ENCODE measurements at regions not wholly inside any gene's neighbourhood (a gene's known extent, or its start where the extent isn't known, plus 50 kb on each side); places are given as distances from the start of the nearest gene placed in this dataset.

GRCh38 chr2:147548451-147548850 is 296.4 kb upstream of the ACVR2A start:
- DNase-seq = no peak

- DNase-seq = no peak
Observed at GRCh38 chr2:147547440-147547839, 297.4 kb upstream of the ACVR2A start.

GRCh38 chr2:147546109-147546508 is 298.7 kb upstream of the ACVR2A start:
- no peak for DNase-seq

- DNase-seq = no peak
Observed at GRCh38 chr2:147543056-147543455, 301.8 kb upstream of the ACVR2A start.

GRCh38 chr2:147542351-147542750 is 302.5 kb upstream of the ACVR2A start:
- no peak for DNase-seq

- DNase-seq = no peak
Observed at GRCh38 chr2:147541314-147541713, 303.5 kb upstream of the ACVR2A start.

- no peak for DNase-seq
Observed at GRCh38 chr2:147538821-147539220, 306.0 kb upstream of the ACVR2A start.

- no peak for DNase-seq
Observed at GRCh38 chr2:147538088-147538487, 306.7 kb upstream of the ACVR2A start.

GRCh38 chr2:147531269-147531668 is 313.6 kb upstream of the ACVR2A start:
- no peak for DNase-seq

- no peak for DNase-seq
Observed at GRCh38 chr2:147530033-147530432, 314.8 kb upstream of the ACVR2A start.

- peak; percentile 7 for DNase-seq
Observed at GRCh38 chr2:147525819-147526489, 318.9 kb upstream of the ACVR2A start.

GRCh38 chr2:147524912-147525311 is 319.9 kb upstream of the ACVR2A start:
- DNase-seq = no peak

GRCh38 chr2:147523415-147523814 is 321.4 kb upstream of the ACVR2A start:
- DNase-seq = no peak

GRCh38 chr2:147521936-147522335 is 322.9 kb upstream of the ACVR2A start:
- DNase-seq = no peak

- DNase-seq = no peak
Observed at GRCh38 chr2:147520817-147521216, 324.0 kb upstream of the ACVR2A start.

GRCh38 chr2:147519178-147519577 is 325.7 kb upstream of the ACVR2A start:
- DNase-seq = no peak

- no peak for DNase-seq
Observed at GRCh38 chr2:147515213-147515612, 329.6 kb upstream of the ACVR2A start.

GRCh38 chr2:147512206-147512605 is 332.6 kb upstream of the ACVR2A start:
- no peak for DNase-seq

- no peak for DNase-seq
Observed at GRCh38 chr2:147511491-147511948, 333.3 kb upstream of the ACVR2A start.

- DNase-seq = no peak
Observed at GRCh38 chr2:147509821-147510220, 335.0 kb upstream of the ACVR2A start.

GRCh38 chr2:147506889-147507288 is 337.9 kb upstream of the ACVR2A start:
- DNase-seq = no peak

GRCh38 chr2:147502711-147503290 is 342.0 kb upstream of the ACVR2A start:
- no peak for DNase-seq

GRCh38 chr2:147501968-147502367 is 342.9 kb upstream of the ACVR2A start:
- DNase-seq = no peak

GRCh38 chr2:147500819-147501395 is 343.9 kb upstream of the ACVR2A start:
- no peak for DNase-seq

- no peak for DNase-seq
Observed at GRCh38 chr2:147500229-147500628, 344.6 kb upstream of the ACVR2A start.

Data from midbrain (tissue), 1 donor.